WI38 (cell line): ENCODE measurements at regions not wholly inside any gene's neighbourhood (a gene's known extent, or its start where the extent isn't known, plus 50 kb on each side); places are given as distances from the start of the nearest gene placed in this dataset.

Experiments used
- H3K4me3 ChIP-seq: 2 replicates; pipeline ENCODE4 v1.5.1; 2011; ENCODE audit warnings: low read depth, mild to moderate bottlenecking, control low read depth, low read length
- TF ChIP-seq, protein P1 (sequence below): IDR thresholded peaks from 2 replicates; pipeline ENCODE4 v1.5.1; 2012; ENCODE audit warnings: low read depth, mild to moderate bottlenecking, control low read depth, low read length

DNA sequence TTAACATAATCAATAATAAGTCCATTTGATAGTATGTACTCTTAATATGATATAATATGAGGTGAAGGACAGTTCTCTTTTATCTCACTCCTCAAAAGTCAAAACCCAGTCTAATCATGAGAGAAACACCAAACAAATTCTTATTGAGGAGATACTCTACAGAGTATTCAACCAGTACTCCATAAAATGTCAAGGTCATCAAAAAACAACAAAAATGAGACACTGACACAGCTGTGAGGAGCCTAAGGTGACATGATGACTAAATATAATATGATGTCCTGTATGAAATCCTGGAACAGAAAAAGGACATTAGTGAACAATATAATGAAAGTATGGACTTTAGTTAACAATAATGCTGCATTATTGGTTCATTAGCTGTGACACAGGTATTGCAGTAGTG is 675.1 kb downstream of the HTR1B start:
- TF ChIP-seq, protein P1, sequence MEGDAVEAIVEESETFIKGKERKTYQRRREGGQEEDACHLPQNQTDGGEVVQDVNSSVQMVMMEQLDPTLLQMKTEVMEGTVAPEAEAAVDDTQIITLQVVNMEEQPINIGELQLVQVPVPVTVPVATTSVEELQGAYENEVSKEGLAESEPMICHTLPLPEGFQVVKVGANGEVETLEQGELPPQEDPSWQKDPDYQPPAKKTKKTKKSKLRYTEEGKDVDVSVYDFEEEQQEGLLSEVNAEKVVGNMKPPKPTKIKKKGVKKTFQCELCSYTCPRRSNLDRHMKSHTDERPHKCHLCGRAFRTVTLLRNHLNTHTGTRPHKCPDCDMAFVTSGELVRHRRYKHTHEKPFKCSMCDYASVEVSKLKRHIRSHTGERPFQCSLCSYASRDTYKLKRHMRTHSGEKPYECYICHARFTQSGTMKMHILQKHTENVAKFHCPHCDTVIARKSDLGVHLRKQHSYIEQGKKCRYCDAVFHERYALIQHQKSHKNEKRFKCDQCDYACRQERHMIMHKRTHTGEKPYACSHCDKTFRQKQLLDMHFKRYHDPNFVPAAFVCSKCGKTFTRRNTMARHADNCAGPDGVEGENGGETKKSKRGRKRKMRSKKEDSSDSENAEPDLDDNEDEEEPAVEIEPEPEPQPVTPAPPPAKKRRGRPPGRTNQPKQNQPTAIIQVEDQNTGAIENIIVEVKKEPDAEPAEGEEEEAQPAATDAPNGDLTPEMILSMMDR = no peak
- H3K4me3 ChIP-seq = no peak overlapping the region

DNA sequence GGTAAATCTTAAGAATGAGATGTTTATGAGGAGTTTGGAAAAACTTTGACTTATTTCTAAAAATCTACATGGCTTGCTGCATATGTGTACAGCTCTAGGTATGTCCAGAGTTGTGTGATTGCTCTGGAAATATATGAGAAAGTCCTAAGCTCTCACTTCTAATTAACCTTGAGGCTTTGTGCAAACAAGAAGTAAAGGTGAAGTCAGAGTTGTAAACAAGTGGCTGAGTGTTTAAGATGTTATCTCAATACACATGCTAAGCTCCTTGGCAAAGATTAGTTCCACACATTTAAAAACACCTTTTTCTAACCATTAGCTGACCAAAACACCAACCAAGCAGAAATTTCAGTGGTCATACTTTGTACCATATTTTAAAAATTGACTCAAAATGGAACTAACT is 684.2 kb downstream of the HTR1B start:
- TF ChIP-seq, protein P1 = no peak
- no peak overlapping the region for H3K4me3 ChIP-seq

DNA sequence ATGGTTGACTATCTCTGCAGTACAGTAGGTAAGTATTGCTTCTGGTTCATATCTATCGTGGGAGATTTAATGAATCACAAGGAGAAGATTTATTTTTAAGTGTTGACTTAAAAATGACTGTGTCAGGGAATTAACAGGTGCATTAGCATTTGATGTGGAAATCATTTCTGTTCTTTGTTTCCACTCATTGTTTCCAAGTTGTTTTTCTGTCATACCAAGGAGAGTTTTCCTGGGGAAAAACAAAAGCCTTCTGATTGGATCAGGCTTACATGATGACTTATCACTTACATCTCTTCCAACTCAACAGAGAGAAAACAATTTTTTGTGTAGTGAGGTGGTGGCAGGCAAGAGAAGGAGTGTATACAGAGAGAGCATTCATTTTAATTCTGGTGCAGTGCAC is 686.4 kb downstream of the HTR1B start:
- H3K4me3 ChIP-seq = no peak overlapping the region
- TF ChIP-seq, protein P1 = no peak

DNA sequence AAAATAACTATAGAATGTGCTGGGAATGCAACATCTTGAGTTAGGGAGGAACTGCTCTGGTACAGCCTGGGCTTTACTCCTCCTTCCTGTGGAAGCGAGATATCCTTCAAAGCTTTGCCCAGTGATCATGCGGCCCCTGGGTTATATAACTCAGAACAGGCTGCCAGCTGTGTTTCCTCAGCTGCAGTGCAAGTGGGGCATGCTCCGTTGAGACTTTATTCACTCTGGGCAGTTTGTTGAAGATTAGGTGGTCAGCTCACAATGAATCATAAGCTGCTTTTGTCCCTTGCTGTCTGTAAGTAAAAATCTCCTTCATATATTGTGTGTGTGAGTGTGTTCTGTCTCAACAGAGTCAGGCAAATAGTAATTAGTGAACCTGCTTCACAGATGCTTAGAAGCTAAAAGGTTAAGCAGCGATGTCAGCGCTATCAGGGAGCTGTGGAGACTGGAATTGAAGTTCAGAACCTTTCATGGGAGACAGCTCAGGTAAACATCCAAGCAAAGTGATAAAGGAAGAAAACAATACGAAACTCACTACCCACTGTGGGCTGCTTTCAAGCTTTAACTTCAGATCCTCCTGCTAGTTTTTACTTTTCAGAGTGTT is 688.4 kb downstream of the HTR1B start:
- no peak overlapping the region for H3K4me3 ChIP-seq
- TF ChIP-seq, protein P1 = no peak

DNA sequence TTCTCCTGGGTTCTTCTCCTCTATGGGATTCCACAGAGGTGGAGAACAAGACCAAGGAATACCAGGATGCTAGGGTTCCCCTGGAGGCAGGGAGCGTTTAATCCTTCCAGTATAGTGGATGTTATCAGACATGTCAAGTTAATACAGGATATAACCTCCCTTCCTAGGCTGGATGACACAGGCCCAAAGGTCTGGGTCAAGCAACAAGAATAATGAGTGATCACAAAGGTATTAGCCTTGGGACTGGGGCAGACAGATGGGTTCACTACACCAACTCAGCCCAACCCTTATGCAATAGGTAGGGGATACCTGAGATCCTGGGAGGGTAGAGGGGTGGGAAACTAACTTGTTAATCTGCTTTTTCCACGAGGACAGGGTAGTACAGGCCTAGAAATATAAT is 690.3 kb downstream of the HTR1B start:
- TF ChIP-seq, protein P1 = no peak
- H3K4me3 ChIP-seq = no peak overlapping the region

DNA sequence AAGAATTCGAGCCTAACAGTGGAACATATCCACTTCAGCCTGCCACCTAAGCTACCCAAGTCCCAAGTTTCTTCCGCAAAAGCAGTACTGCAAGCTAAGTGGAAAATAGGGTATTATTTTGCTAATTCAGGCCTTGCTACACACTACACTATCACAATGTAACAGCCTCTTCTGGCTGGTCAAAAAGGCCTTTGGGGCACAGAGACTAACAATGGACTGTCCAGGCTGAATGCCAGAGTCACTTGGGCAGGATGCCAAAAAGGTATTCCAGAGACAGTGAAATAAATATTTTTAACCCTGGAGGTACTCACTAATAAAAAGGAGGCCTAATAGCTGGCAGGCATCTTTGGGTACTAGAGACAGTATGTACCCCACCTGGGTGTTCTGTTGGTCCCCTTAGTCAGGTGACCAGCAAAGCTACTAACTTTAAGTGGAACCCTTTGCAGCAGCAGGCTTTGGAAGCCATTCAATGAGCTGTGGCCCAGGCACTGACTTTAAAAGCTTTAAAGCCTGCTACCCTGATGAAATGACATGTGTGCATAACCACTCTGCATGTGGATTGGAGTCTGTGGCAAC is 692.1 kb downstream of the HTR1B start:
- no peak overlapping the region for H3K4me3 ChIP-seq
- TF ChIP-seq, protein P1 = no peak

DNA sequence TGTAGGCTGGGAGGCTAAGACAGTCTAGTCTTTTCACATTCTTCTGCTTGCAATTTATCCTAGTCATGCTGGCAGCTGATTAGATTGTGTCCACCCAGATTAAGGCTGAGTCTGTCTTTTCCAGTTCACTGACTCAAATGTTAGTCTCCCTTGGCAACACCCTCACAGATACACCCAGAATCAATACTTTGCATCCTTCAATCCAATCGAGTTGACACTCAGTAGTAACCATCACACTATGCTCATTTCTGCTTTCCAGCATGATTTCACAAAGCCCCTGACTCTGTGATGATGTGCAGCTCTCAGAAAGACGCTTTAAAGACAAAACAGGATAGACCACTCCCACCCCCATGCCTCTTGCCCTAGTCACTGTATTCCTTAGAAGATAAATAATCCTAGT is 693.0 kb downstream of the HTR1B start:
- TF ChIP-seq, protein P1 = no peak

More for the DNA sequence above, 693.0 kb downstream of the HTR1B start:
- H3K4me3 ChIP-seq = no peak overlapping the region
